GM21515 (cell line): ENCODE measurements at regions not wholly inside any gene's neighbourhood (a gene's known extent, or its start where the extent isn't known, plus 50 kb on each side); places are given as distances from the start of the nearest gene placed in this dataset.

ENCODE experiments used
- ATAC-seq: cut with Tn5 transposase; IDR thresholded peaks from one replicate; pipeline ENCODE4 v1.9.1; 2021; ENCODE audit not compliant: unreplicated experiment

- ATAC-seq, result no peak
Measured at GRCh38 chr16:87231295-87231694, 85.9 kb downstream of the C16orf95 start.

GRCh38 chr16:87231911-87232310 is 85.3 kb downstream of the C16orf95 start:
- no peak for ATAC-seq

GRCh38 chr16:87233928-87234327 is 83.3 kb downstream of the C16orf95 start:
- no peak for ATAC-seq

- no peak for ATAC-seq
Measured at GRCh38 chr16:87234601-87235000, 82.6 kb downstream of the C16orf95 start.

GRCh38 chr16:87235810-87236515 is 81.2 kb downstream of the C16orf95 start:
- ATAC-seq, result no peak

GRCh38 chr16:87236516-87237115 is 80.6 kb downstream of the C16orf95 start:
- no peak for ATAC-seq

- no peak for ATAC-seq
Measured at GRCh38 chr16:87238361-87238715, 78.9 kb downstream of the C16orf95 start.

DNA sequence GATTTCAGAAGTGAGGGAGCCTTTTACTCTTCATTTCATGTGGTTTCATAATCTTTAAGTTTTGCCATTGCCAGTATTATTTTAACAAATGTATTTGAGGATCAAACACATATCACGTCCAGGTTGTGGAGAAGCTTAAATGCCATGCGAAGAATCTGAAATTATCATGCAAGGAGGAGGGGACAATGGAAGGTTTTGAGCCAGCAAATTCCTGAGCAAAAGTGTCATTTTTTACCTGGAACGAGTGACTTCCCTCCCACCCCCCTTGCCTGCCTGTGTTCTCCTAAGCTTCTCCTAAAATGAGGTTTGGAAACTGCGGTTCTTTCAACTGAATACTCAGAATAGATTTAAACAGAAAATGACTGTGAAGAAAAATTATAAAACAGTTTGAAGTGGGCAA is 77.6 kb downstream of the C16orf95 start:
- no peak for ATAC-seq

GRCh38 chr16:87240211-87241136 is 76.7 kb downstream of the C16orf95 start:
- no peak for ATAC-seq

GRCh38 chr16:87241137-87241771 is 75.9 kb downstream of the C16orf95 start:
- no peak for ATAC-seq

DNA sequence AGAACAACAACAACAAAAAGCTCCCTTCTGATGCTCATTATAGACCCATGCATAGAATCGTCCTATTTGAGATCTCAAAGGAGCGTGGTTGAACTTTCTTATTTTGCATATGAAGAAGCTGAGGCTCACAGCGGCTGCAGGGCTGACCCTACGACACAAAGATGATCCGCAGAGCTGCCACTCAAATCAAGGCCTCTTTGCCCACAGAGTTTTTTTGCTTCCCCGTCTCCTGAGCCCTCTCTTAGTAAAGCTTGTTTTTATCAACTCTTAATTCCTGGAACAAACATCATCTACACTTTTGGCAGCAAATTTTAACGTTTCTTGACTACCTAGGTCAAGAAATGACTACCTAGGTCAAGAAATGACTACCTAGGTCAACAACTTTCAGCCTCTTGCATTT is 73.7 kb downstream of the C16orf95 start:
- no peak for ATAC-seq

- no peak for ATAC-seq
Measured at GRCh38 chr16:87244636-87245197, 72.5 kb downstream of the C16orf95 start.

GRCh38 chr16:87245511-87245910 is 71.7 kb downstream of the C16orf95 start:
- no peak for ATAC-seq

DNA sequence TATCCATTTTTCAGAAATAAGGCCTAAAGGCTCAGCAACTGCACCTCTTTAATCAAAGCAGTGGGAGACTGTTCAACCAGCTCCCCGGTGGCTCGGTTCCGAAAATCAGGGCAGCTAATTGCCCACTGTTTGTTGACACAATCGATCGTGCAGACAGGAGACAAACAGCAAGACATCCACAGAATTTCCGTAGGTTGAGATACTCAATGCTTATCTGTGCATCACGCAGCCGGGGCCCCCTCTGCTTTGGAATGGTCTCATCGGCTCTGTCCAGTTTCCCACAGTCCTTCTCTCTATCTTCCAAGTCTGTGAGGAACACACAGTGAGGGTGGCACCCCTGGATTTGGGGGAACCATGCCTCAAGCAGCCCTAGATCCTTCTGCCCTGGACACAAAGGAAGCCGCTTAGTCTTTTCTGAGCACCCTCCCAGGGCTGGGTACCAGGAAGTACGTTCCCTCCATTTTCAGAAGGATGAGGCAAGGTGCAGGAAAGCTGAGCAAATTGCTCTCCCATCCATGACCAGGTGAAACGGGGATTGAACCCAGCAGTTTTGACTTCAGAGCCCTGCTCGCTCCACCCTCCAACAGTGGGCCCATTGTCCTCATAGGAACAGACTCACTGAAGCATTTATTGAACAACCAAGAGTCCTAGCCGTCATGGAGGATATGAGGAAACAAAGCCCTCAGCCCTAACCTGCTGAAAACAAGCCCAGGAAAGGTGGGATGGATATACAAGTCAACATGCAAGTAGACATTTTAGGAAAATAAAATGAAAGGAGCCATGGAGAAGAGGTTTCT is 70.7 kb downstream of the C16orf95 start:
- ATAC-seq, result no peak

DNA sequence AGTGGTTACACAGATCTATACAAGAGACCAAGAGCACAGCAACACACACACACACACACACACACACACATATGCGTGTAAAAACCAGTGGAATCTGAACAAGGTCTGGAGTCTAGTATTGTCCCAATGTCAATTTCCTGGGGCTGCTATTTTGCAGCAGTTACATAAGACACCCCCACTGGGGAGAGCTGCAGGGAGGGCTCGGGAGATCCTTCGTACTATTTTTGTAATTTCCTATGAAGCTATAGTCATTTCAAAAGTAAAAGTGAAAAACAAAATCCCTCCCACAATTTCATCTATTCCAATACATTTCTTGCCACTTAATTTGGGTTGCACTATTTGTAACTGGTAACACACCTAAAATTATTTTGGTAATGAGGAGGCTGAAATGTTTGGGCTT is 68.5 kb downstream of the C16orf95 start:
- no peak for ATAC-seq

DNA sequence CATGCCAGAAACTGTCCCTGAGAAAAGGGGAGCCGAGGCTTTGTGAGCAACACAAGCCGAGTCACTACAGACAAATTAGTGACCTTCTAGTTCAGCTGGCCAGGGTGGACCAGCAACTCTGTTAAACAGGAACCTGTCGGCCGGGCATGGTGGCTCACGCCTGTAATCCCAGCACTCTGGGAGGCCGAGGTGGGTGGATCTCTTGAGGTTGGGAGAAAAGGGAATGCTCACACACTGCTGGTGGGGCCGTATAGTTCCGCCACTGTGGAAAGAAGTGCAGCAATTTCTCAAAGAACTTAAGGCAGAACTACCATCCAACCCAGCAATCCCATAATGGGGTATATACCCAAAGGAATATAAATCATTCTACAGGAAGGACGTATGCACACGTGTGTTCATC is 67.8 kb downstream of the C16orf95 start:
- no peak for ATAC-seq

DNA sequence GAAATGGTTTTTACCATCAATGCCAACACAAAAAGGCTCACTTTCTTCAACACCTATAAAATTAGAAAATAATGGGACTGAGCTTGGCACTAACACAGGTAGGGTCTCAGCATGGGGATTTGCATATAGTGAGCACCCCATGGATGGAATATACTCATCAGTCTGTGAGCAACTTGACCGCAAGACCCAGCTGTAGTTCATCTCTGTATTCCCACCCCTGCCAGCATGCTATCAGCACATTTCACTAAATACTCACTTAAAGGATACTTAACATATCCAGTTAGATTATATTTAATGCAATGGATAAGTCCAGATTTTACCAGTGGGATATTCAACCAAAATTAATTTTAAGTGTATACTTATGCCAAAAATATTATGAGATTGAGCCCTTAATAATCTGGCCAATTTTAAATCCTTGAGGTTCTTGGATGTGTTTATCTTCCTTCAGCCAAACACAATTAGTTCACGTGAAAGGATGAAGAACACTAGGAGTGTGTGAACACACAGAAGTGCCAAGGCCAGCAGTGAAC is 66.7 kb downstream of the C16orf95 start:
- ATAC-seq, result no peak

DNA sequence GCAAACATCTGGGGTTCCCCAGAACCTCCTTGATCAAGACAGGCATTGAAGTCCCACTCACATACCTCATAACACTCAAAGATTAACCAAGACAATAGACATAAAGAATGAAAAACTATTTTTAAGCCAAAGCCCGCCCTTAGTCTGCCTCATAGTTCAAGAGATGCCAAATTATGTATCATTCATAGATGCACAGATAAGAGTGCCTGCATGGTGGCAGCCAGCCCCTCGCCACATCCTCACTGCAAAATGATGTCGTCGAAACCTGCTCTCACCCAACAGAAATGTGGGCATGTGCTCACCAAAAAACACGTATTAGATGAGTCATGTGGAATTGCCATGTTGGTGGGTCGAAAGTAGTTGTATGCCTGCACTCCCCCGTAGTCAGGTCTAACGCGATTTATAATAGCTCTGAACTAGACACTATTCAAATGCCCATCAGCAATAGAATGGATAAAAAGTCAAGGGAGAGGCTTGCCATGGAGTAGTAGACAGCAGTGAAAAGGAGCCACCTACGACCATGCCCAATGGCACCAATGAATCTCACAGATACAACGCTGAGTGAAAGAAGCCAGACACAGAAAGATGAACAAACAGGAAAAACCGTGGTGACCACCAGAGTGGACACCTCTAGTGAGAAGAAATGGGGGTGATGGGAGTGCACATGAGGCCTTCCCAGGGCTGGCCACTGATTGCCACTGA is 64.8 kb downstream of the C16orf95 start:
- ATAC-seq, result no peak
